Lung (tissue), 11 donors: ENCODE measurements at regions not wholly inside any gene's neighbourhood (a gene's known extent, or its start where the extent isn't known, plus 50 kb on each side); places are given as distances from the start of the nearest gene placed in this dataset.

Experiments used
- ATAC-seq: fragments of 200-7000 bp; cut with Tn5 transposase; one replicate; pipeline ENCODE4 v1.9.1; 2020; ENCODE audit warnings: moderate number of reproducible peaks; ENCODE audit not compliant: insufficient read depth, low FRiP score
- DNase-seq, 3 donors: peaks; one replicate each; pipeline ENCODE4 v3.0.0-alpha.2; 2013 to 2017
- H3K27ac ChIP-seq, 2 donors: one replicate each; pipeline ENCODE4 v1.5.1; 2013; ENCODE audit warnings: mild to moderate bottlenecking in 2 of 2, moderate library complexity in 2 of 2, control low read depth in 1 of 2, inconsistent platforms in 1 of 2, low read depth in 1 of 2, low read length in 1 of 2
- H3K27me3 ChIP-seq, 3 donors: one replicate each; pipeline ENCODE4 v1.5.1; 2013; ENCODE audit warnings: low read length in 2 of 3; ENCODE audit not compliant: control insufficient read depth in 3 of 3, insufficient read depth in 3 of 3
- H3K36me3 ChIP-seq, 4 donors: one replicate each; pipeline ENCODE4 v1.5.1; 2013; ENCODE audit warnings: low read length in 4 of 4, mild to moderate bottlenecking in 1 of 4, moderate library complexity in 1 of 4; ENCODE audit not compliant: control insufficient read depth in 4 of 4, insufficient read depth in 4 of 4
- H3K4me1 ChIP-seq, 5 donors: one replicate each; pipeline ENCODE4 v1.5.1; 2013; ENCODE audit warnings: low read length in 5 of 5, mild to moderate bottlenecking in 2 of 5, moderate library complexity in 1 of 5; ENCODE audit not compliant: control insufficient read depth in 5 of 5, insufficient read depth in 5 of 5
- H3K4me3 ChIP-seq: one replicate; pipeline ENCODE4 v1.5.1; 2013; ENCODE audit warnings: mild to moderate bottlenecking, control low read depth, moderate library complexity
- H3K9ac ChIP-seq, 2 donors: one replicate each; pipeline ENCODE4 v1.5.1; 2013; ENCODE audit warnings: low read length in 2 of 2, control low read depth in 1 of 2; ENCODE audit not compliant: insufficient read depth in 1 of 2
- H3K9me3 ChIP-seq, 4 donors: one replicate each; pipeline ENCODE4 v1.5.1; 2013; ENCODE audit warnings: low read length in 3 of 4, mild to moderate bottlenecking in 1 of 4, moderate library complexity in 1 of 4; ENCODE audit not compliant: control insufficient read depth in 4 of 4, insufficient read depth in 3 of 4
- CTCF ChIP-seq: IDR thresholded peaks from 2 replicates; pipeline ENCODE4 v1.5.1; 2012; ENCODE audit warnings: mild to moderate bottlenecking; ENCODE audit errors: control extremely low read depth, extremely low read depth
- WGBS, 2 donors: extraction: QIAGEN DNeasy Blood & Tissue Kit; methylation state at CpG; one replicate each; pipeline ENCODE4 v1.1.7; 2013; 5-methylcytosine and 5-hydroxymethylcytosine counted together
- donor health status: control.
- donor health status: control.
- donor health status: Bipolar disorder and iron deficiency.
- donor health status: healthy.
- donor health status: DM: yes; HTN: yes; CAD: no.

GRCh38 chr15:62360332-62361097 lies 195.4 kb upstream of the C2CD4B start:
- H3K36me3 ChIP-seq, result no peaks in the 10 kb centered on the region
- H3K9ac ChIP-seq, result no peak overlapping the region
- no peak overlapping the region for H3K4me3 ChIP-seq
- peaks cover 0 to 4% (median 0%) of the 10 kb centered on the region in 4 donors for H3K9me3 ChIP-seq
- peaks cover 0 to 3% (median 0%) of the 10 kb centered on the region in 3 donors for H3K27me3 ChIP-seq
- no peak overlapping the region for H3K27ac ChIP-seq
- no peak for TF ChIP-seq CTCF
- peak in 2 of 3 donors; percentile 17 to 22 for DNase-seq
- no peak for ATAC-seq
- no peaks in the 10 kb centered on the region for H3K4me1 ChIP-seq
- WGBS, 2 donors, result 81 to 83% methylated on average over 11 of the region's 11 CpGs

GRCh38 chr15:62362144-62362543 lies 197.1 kb upstream of the C2CD4B start:
- DNase-seq (no peak), ATAC-seq (no peak)
- Histone ChIP-seq H3K27ac (no peak overlapping the region), H3K4me1 (no peaks in the 10 kb centered on the region), H3K9me3 (peaks cover 0 to 2% (median 0%) of the 10 kb centered on the region in 4 donors), H3K9ac (no peak overlapping the region), H3K36me3 (no peaks in the 10 kb centered on the region), H3K27me3 (peaks cover 0 to 3% (median 0%) of the 10 kb centered on the region in 3 donors), H3K4me3 (no peak overlapping the region)
- no peak for TF ChIP-seq CTCF
- 87 to 92% methylated on average over 20 of the region's 20 CpGs for WGBS, 2 donors

- WGBS, 2 donors, result 54 to 63% methylated on average over 5 of the region's 5 CpGs
- Histone ChIP-seq H3K4me3 (no peak overlapping the region), H3K27me3 (peaks cover 0 to 3% (median 0%) of the 10 kb centered on the region in 3 donors), H3K36me3 (no peaks in the 10 kb centered on the region), H3K9ac (no peak overlapping the region), H3K4me1 (no peaks in the 10 kb centered on the region), H3K9me3 (peaks cover 0 to 2% (median 0%) of the 10 kb centered on the region in 4 donors), H3K27ac (no peak overlapping the region)
- ATAC-seq (no peak), DNase-seq (no peak)
- TF ChIP-seq CTCF, result no peak
Measured at GRCh38 chr15:62362608-62363007, 197.5 kb upstream of the C2CD4B start.
